Caco-2 (cell line): ENCODE measurements at regions not wholly inside any gene's neighbourhood (a gene's known extent, or its start where the extent isn't known, plus 50 kb on each side); places are given as distances from the start of the nearest gene placed in this dataset.

Experiments used
- BruUV-seq: library from RNA; stranded (reverse); fragments of 400-500 nt; replicated peaks from 2 replicates; lab custom pipeline; 2021; lab: Mats Ljungman, UMichigan
- CTCF ChIA-PET: fragments of 300-600 bp; sonication (Branson Sonifier 250); formaldehyde crosslinking; loops from one replicate; lab custom pipeline; 2022; ENCODE audit warnings: antibody characterized with exemption; lab: Charles Lee
- POLR2A ChIA-PET: fragments of 300-600 bp; sonication (Branson Sonifier 250); formaldehyde crosslinking; loops from one replicate; lab custom pipeline; 2022; ENCODE audit warnings: antibody characterized with exemption; lab: Charles Lee
- DNase-seq, 2 experiments: peaks; one replicate each; pipeline versions ENCODE4 v3.0.0 to v3.0.0-alpha.2; 2020 to 2022
- H3K27me3 ChIP-seq: replicated peaks from 2 replicates; pipeline ENCODE4 v1.6.0; 2011; ENCODE audit warnings: low read length; ENCODE audit not compliant: control insufficient read depth, insufficient read depth
- H3K36me3 ChIP-seq: 2 replicates; pipeline ENCODE4 v1.5.1; 2011; ENCODE audit warnings: low read length; ENCODE audit not compliant: control insufficient read depth, insufficient read depth
- H3K4me1 ChIP-seq: fragments of 250-450 bp; sonication (Bioruptor Pico); 2 replicates; pipeline ENCODE4 v1.5.1; 2020; ENCODE audit warnings: mild to moderate bottlenecking
- H3K4me3 ChIP-seq: 2 replicates; pipeline ENCODE4 v1.5.1; 2011; ENCODE audit warnings: low read depth, mild to moderate bottlenecking, control low read depth, low read length
- H3K9me3 ChIP-seq: fragments of 250-450 bp; sonication (Bioruptor Pico); 2 replicates; pipeline ENCODE4 v1.5.1; 2020; ENCODE audit warnings: mild to moderate bottlenecking, moderate library complexity
- H3K27ac Mint-ChIP-seq: one replicate; pipeline ENCODE4 v1.8.0; 2022; ENCODE audit warnings: mixed read lengths; ENCODE audit not compliant: unreplicated experiment
- H3K27me3 Mint-ChIP-seq: one replicate; pipeline ENCODE4 v1.8.0; 2022; ENCODE audit warnings: mixed read lengths; ENCODE audit not compliant: insufficient read depth, unreplicated experiment
- H3K36me3 Mint-ChIP-seq: one replicate; pipeline ENCODE4 v1.8.0; 2022; ENCODE audit warnings: mild to moderate bottlenecking, mixed read lengths; ENCODE audit not compliant: insufficient read depth, unreplicated experiment
- H3K4me1 Mint-ChIP-seq: one replicate; pipeline ENCODE4 v1.8.0; 2022; ENCODE audit warnings: low read depth, mixed read lengths; ENCODE audit not compliant: unreplicated experiment
- H3K4me3 Mint-ChIP-seq: one replicate; pipeline ENCODE4 v1.8.0; 2022; ENCODE audit warnings: mild to moderate bottlenecking, moderate library complexity, mixed read lengths; ENCODE audit not compliant: unreplicated experiment
- H3K9me3 Mint-ChIP-seq: one replicate; pipeline ENCODE4 v1.8.0; 2022; ENCODE audit warnings: mixed read lengths; ENCODE audit not compliant: unreplicated experiment
- CTCF ChIP-seq, 2 experiments: fragments of 200-600 bp in 1 of 2; IDR thresholded peaks; 1 replicate in 1 of 2; 2 replicates in 1 of 2; pipeline versions ENCODE4 v1.5.1 to v1.8.0; 2011 to 2022; ENCODE audit warnings: antibody characterized with exemption in 1 of 2, control low read depth in 1 of 2, inconsistent platforms in 1 of 2, low read depth in 1 of 2, low read length in 1 of 2, mild to moderate bottlenecking in 1 of 2, moderate library complexity in 1 of 2; ENCODE audit not compliant: insufficient read depth in 1 of 2, severe bottlenecking in 1 of 2, unreplicated experiment in 1 of 2
- intact Hi-C: fragments of 100-400 bp; cut with micrococcal nuclease; formaldehyde crosslinking; loops from one replicate; pipeline ENCODE4 v1.10.0; 2022; ENCODE audit not compliant: unreplicated experiment

GRCh38 chr10:61248013-61248412 lies 205.2 kb downstream of the TMEM26 start:
- Mint-ChIP-seq H3K36me3 (no peaks in the 10 kb centered on the region), H3K9me3 (no peaks in the 10 kb centered on the region), H3K27ac (no peak overlapping the region), H3K4me1 (no peaks in the 10 kb centered on the region), H3K27me3 (peaks cover 6% of the 10 kb centered on the region), H3K4me3 (no peak overlapping the region)
- no peak for DNase-seq
- ChIA-PET POLR2A (no interaction called here), CTCF (no interaction called here)
- no peaks in the 10 kb centered on the region for H3K36me3 ChIP-seq
- intact Hi-C loops: no loop called here
- H3K4me1 ChIP-seq: no peaks in the 10 kb centered on the region
- H3K9me3 ChIP-seq: no peaks in the 10 kb centered on the region
- BruUV-seq: no TSS peak
- H3K27me3 ChIP-seq: no peaks in the 10 kb centered on the region
- TF ChIP-seq CTCF (IDR thresholded peaks at IDR 0.05; ENCODE audit: insufficient read depth in 1 of 2, low read depth in 1 of 2, low read length in 1 of 2, severe bottlenecking in 1 of 2, unreplicated experiment in 1 of 2): no peak
- no peak overlapping the region for H3K4me3 ChIP-seq

GRCh38 chr10:61244261-61244775 lies 208.9 kb downstream of the TMEM26 start:
- Mint-ChIP-seq H3K27me3 (peaks cover 10% of the 10 kb centered on the region), H3K36me3 (no peaks in the 10 kb centered on the region), H3K9me3 (no peaks in the 10 kb centered on the region), H3K4me3 (no peak overlapping the region), H3K27ac (no peak overlapping the region), H3K4me1 (no peaks in the 10 kb centered on the region)
- 0 out of 2 replicates have a peak, but pooled peaks cover 1% of the 10 kb centered on the region for H3K27me3 ChIP-seq
- no peak overlapping the region for H3K4me3 ChIP-seq
- H3K36me3 ChIP-seq: no peaks in the 10 kb centered on the region
- DNase-seq: no peak
- ChIA-PET POLR2A (no interaction called here), CTCF (interaction anchor here (0.6 to 1.4 kb wide), 2 partner anchors 10 to 103 kb away, joined by 3 read pairs; no protein-coding TSS in a partner anchor)
- no TSS peak for BruUV-seq
- H3K4me1 ChIP-seq: no peaks in the 10 kb centered on the region
- no peak for TF ChIP-seq CTCF (IDR thresholded peaks at IDR 0.05; ENCODE audit: insufficient read depth in 1 of 2, low read depth in 1 of 2, low read length in 1 of 2, severe bottlenecking in 1 of 2, unreplicated experiment in 1 of 2)
- intact Hi-C loops: no loop called here
- no peaks in the 10 kb centered on the region for H3K9me3 ChIP-seq

- H3K4me1 ChIP-seq: no peaks in the 10 kb centered on the region
- no peak overlapping the region for H3K4me3 ChIP-seq
- no peaks in the 10 kb centered on the region for H3K36me3 ChIP-seq
- no peak for TF ChIP-seq CTCF (IDR thresholded peaks at IDR 0.05; ENCODE audit: insufficient read depth in 1 of 2, low read depth in 1 of 2, low read length in 1 of 2, severe bottlenecking in 1 of 2, unreplicated experiment in 1 of 2)
- intact Hi-C loops: loop anchor here (5.0 kb wide), 1 partner anchor 320 kb away; no protein-coding TSS in a partner anchor
- DNase-seq: no peak
- no peaks in the 10 kb centered on the region for H3K27me3 ChIP-seq
- BruUV-seq: no TSS peak
- Mint-ChIP-seq H3K4me1 (no peaks in the 10 kb centered on the region), H3K4me3 (no peak overlapping the region), H3K27me3 (peaks cover 3% of the 10 kb centered on the region), H3K27ac (no peak overlapping the region), H3K9me3 (peaks cover 18% of the 10 kb centered on the region), H3K36me3 (no peaks in the 10 kb centered on the region)
- ChIA-PET POLR2A (no interaction called here), CTCF (interaction anchor here (0.7 kb wide), 1 partner anchor 173 kb away, joined by 3 read pairs; no protein-coding TSS in a partner anchor)
- peaks cover 9% of the 10 kb centered on the region; the same call in 1 of the 2 replicates for H3K9me3 ChIP-seq
Observed at GRCh38 chr10:61232780-61233179, 220.4 kb downstream of the TMEM26 start.
